Stimulated activated CD8-positive, alpha-beta memory T cell treated with anti-CD3 and anti-CD28 coated beads, Interleukin-7, amount 100 ng/mL, for 24 hours (primary cell): ENCODE measurements at regions not wholly inside any gene's neighbourhood (a gene's known extent, or its start where the extent isn't known, plus 50 kb on each side); places are given as distances from the start of the nearest gene placed in this dataset.

ENCODE experiments used
- DNase-seq: peaks from one replicate; pipeline ENCODE4 v3.0.0-alpha.2; 2020; ENCODE audit warnings: low read depth

- no peak for DNase-seq
Observed at GRCh38 chr10:6342096-6342685, 139.5 kb downstream of the PFKFB3 start.

GRCh38 chr10:6343305-6344010 is 140.7 kb downstream of the PFKFB3 start:
- no peak for DNase-seq

- no peak for DNase-seq
Observed at GRCh38 chr10:6345404-6345803, 142.7 kb downstream of the PFKFB3 start.

GRCh38 chr10:6346631-6347030 is 143.9 kb downstream of the PFKFB3 start:
- no peak for DNase-seq

GRCh38 chr10:6347391-6347951 is 144.7 kb downstream of the PFKFB3 start:
- DNase-seq: peak; percentile 18

GRCh38 chr10:6348096-6348874 is 145.6 kb downstream of the PFKFB3 start:
- peak; percentile 49 for DNase-seq

GRCh38 chr10:6349846-6350535 is 147.3 kb downstream of the PFKFB3 start:
- DNase-seq: no peak

- no peak for DNase-seq
Observed at GRCh38 chr10:6350609-6351008, 147.9 kb downstream of the PFKFB3 start.

GRCh38 chr10:6351495-6351894 is 148.8 kb downstream of the PFKFB3 start:
- DNase-seq: no peak

GRCh38 chr10:6353526-6353925 is 150.8 kb downstream of the PFKFB3 start:
- DNase-seq: no peak

- no peak for DNase-seq
Observed at GRCh38 chr10:6354168-6354772, 151.5 kb downstream of the PFKFB3 start.

- DNase-seq: no peak
Observed at GRCh38 chr10:6356280-6356793, 153.6 kb downstream of the PFKFB3 start.

- no peak for DNase-seq
Observed at GRCh38 chr10:6361869-6362268, 159.1 kb downstream of the PFKFB3 start.

- DNase-seq: no peak
Observed at GRCh38 chr10:6362879-6363278, 160.1 kb downstream of the PFKFB3 start.

GRCh38 chr10:6363511-6363910 is 160.8 kb downstream of the PFKFB3 start:
- no peak for DNase-seq

GRCh38 chr10:6364283-6364682 is 161.6 kb downstream of the PFKFB3 start:
- no peak for DNase-seq

GRCh38 chr10:6364893-6365292 is 162.2 kb downstream of the PFKFB3 start:
- DNase-seq: no peak

GRCh38 chr10:6365384-6365783 is 162.7 kb downstream of the PFKFB3 start:
- DNase-seq: no peak
